HepG2 (cell line): ENCODE measurements at regions not wholly inside any gene's neighbourhood (a gene's known extent, or its start where the extent isn't known, plus 50 kb on each side); places are given as distances from the start of the nearest gene placed in this dataset.

Source experiments
- ATAC-seq: fragments of 200-7000 bp; cut with Tn5 transposase; 3 replicates; pipeline ENCODE4 v1.9.1; 2020; ENCODE audit warnings: mild to moderate bottlenecking, moderate library complexity
- BruUV-seq: library from RNA; stranded (reverse); fragments of 400-500 nt; replicated peaks from 2 replicates; lab custom pipeline; 2021; lab: Mats Ljungman, UMichigan
- CTCF ChIA-PET: fragments of 300-600 bp; formaldehyde crosslinking; extraction: SDS; loops from one replicate; lab custom pipeline; 2021; ENCODE audit warnings: low total read pairs, inconsistent platforms, low intra/inter-chr PET ratio; lab: Yijun Ruan, JAX
- POLR2A ChIA-PET: fragments of 350-600 bp; sonication (Branson Sonifier 250); formaldehyde crosslinking; loops from one replicate; lab custom pipeline; 2020; ENCODE audit warnings: antibody characterized with exemption, inconsistent platforms; lab: Yijun Ruan, JAX
- DNase-seq: peaks from one replicate; pipeline ENCODE4 v3.0.0-alpha.2; 2015; ENCODE audit warnings: low spot score
- FAIRE-seq: peaks from 3 replicates; lab custom pipeline; 2011; peaks lifted over from hg19 to GRCh38; lab: Jason Lieb, UNC
- H2AFZ ChIP-seq: one replicate; pipeline ENCODE4 v1.6.1; 2011; ENCODE audit warnings: low read length, inconsistent platforms
- H3K27ac ChIP-seq: fragments of 300-600 bp; 3 replicates; pipeline ENCODE4 v1.8.0; 2011; ENCODE audit warnings: mixed run types, mild to moderate bottlenecking, mixed read lengths, low read length, inconsistent platforms; ENCODE audit not compliant: insufficient read depth; ENCODE audit errors: extremely low read length
- H3K27me3 ChIP-seq, 2 experiments: fragments of 200-600 bp in 1 of 2; 2 replicates in 1 of 2; 3 replicates in 1 of 2; pipeline versions ENCODE4 v1.6.0 to v1.8.0; 2011; ENCODE audit warnings: low read length in 2 of 2, mild to moderate bottlenecking in 2 of 2, moderate library complexity in 2 of 2, inconsistent platforms in 1 of 2; ENCODE audit not compliant: insufficient read depth in 2 of 2, control insufficient read depth in 1 of 2
- H3K36me3 ChIP-seq, 2 experiments: fragments of 200-600 bp in 1 of 2; replicated peaks in 1 of 2; 2 replicates in 1 of 2; 3 replicates in 1 of 2; pipeline versions ENCODE4 v1.5.1 to v1.8.0; 2011; ENCODE audit warnings: low read length in 2 of 2, inconsistent platforms in 1 of 2; ENCODE audit not compliant: insufficient read depth in 2 of 2, control insufficient read depth in 1 of 2
- H3K4me1 ChIP-seq: 2 replicates; pipeline ENCODE4 v1.5.1; 2012; ENCODE audit warnings: low read length, inconsistent platforms; ENCODE audit not compliant: insufficient read depth
- H3K4me2 ChIP-seq: 2 replicates; pipeline ENCODE4 v1.6.0; 2011; ENCODE audit warnings: low read depth, low read length, inconsistent platforms
- H3K4me3 ChIP-seq, 3 experiments: fragments of 200-600 bp in 1 of 3; sonication (generic), shearing (Covaris generic) in 1 of 3; replicated peaks in 1 of 3; 2 replicates each; pipeline ENCODE4 v1.5.1; 2011 to 2016; ENCODE audit warnings: low read length in 3 of 3, inconsistent platforms in 2 of 3, low read depth in 2 of 3, mild to moderate bottlenecking in 2 of 3, control low read depth in 1 of 3, mixed read lengths in 1 of 3; ENCODE audit not compliant: insufficient read depth in 1 of 3
- H3K79me2 ChIP-seq: one replicate; pipeline ENCODE4 v1.6.1; 2011; ENCODE audit warnings: low read length, inconsistent platforms; ENCODE audit not compliant: insufficient read depth
- H3K9ac ChIP-seq: 2 replicates; pipeline ENCODE4 v1.6.0; 2011; ENCODE audit warnings: mild to moderate bottlenecking, low read depth, low read length, inconsistent platforms; ENCODE audit not compliant: insufficient read depth
- H3K9me3 ChIP-seq: 2 replicates; pipeline ENCODE4 v1.5.1; 2012; ENCODE audit warnings: mild to moderate bottlenecking, low read length
- H4K20me1 ChIP-seq: 2 replicates; pipeline ENCODE4 v1.6.0; 2011; ENCODE audit warnings: inconsistent platforms, mild to moderate bottlenecking, low read length, moderate library complexity; ENCODE audit not compliant: insufficient read depth
- EEA1 ChIP-seq: sonication (generic); formaldehyde crosslinking; IDR thresholded peaks from 2 replicates; pipeline ENCODE4 v1.5.1; 2020; ENCODE audit warnings: mild to moderate bottlenecking, missing genetic modification reagents, borderline replicate concordance
- HNF4A ChIP-seq: sonication (generic); formaldehyde crosslinking; IDR thresholded peaks from 2 replicates; pipeline ENCODE4 v1.4.0; 2020; ENCODE audit warnings: missing genetic modification reagents
- MED13 ChIP-seq: sonication (generic); formaldehyde crosslinking; IDR thresholded peaks from 2 replicates; pipeline ENCODE4 v1.5.0; 2020; ENCODE audit warnings: missing genetic modification reagents
- NCOA1 ChIP-seq: sonication (generic); formaldehyde crosslinking; IDR thresholded peaks from 2 replicates; pipeline ENCODE4 v1.9.0; 2021; ENCODE audit warnings: missing genetic modification reagents
- THAP11 ChIP-seq: IDR thresholded peaks from 2 replicates; pipeline ENCODE4 v1.6.1; 2016; ENCODE audit warnings: missing biosample characterization, missing genetic modification reagents
- ZKSCAN8 ChIP-seq: IDR thresholded peaks from 2 replicates; pipeline ENCODE4 v1.6.1; 2016; ENCODE audit warnings: borderline replicate concordance, missing genetic modification reagents, missing compliant biosample characterization
- ZNF234 ChIP-seq: sonication (generic); formaldehyde crosslinking; conservative IDR thresholded peaks from 2 replicates; pipeline ENCODE4 v1.5.1; 2020; ENCODE audit warnings: mild to moderate bottlenecking, missing genetic modification reagents
- ZNF747 ChIP-seq: sonication (generic); formaldehyde crosslinking; IDR thresholded peaks from 2 replicates; pipeline ENCODE4 v1.8.1; 2023; ENCODE audit warnings: missing genetic modification reagents, mild to moderate bottlenecking, borderline replicate concordance
- ZNF777 ChIP-seq: sonication (generic); formaldehyde crosslinking; IDR thresholded peaks from 2 replicates; pipeline ENCODE4 v1.4.0; 2020; ENCODE audit warnings: missing genetic modification reagents
- ZSCAN22 ChIP-seq: sonication (generic); formaldehyde crosslinking; IDR thresholded peaks from 2 replicates; pipeline ENCODE4 v1.4.0; 2020; ENCODE audit warnings: mild to moderate bottlenecking, missing genetic modification reagents
- WGBS: methylation state at CpG from one replicate; pipeline ENCODE4 v1.1.6; 2017; ENCODE audit warnings: low lambda C conversion rate; 5-methylcytosine and 5-hydroxymethylcytosine counted together
- in situ Hi-C: cut with HindIII; loops from 2 replicates; pipeline ENCODE4 v1.10.0; 2017; ENCODE audit warnings: low pct_unique_long_range_greater_than_20kb; ENCODE audit not compliant: extremely low pct_ligation_motif_present
- intact Hi-C: fragments of 100-400 bp; cut with micrococcal nuclease; formaldehyde crosslinking; loops from one replicate; pipeline ENCODE4 v1.10.0; 2022; ENCODE audit not compliant: unreplicated experiment
- TF ChIP-seq, protein P1 (sequence below): sonication (generic); formaldehyde crosslinking; IDR thresholded peaks from 2 replicates; pipeline ENCODE4 v1.5.0; 2020; ENCODE audit warnings: mild to moderate bottlenecking, missing genetic modification reagents, borderline replicate concordance
- TF ChIP-seq, protein P2 (sequence below): IDR thresholded peaks from 2 replicates; pipeline ENCODE4 v1.6.1; 2016; ENCODE audit warnings: low read depth, control low read depth
- TF ChIP-seq, protein P3 (sequence below): sonication (generic); formaldehyde crosslinking; conservative IDR thresholded peaks from 2 replicates; pipeline ENCODE4 v1.8.0; 2022; ENCODE audit warnings: missing genetic modification reagents

DNA sequence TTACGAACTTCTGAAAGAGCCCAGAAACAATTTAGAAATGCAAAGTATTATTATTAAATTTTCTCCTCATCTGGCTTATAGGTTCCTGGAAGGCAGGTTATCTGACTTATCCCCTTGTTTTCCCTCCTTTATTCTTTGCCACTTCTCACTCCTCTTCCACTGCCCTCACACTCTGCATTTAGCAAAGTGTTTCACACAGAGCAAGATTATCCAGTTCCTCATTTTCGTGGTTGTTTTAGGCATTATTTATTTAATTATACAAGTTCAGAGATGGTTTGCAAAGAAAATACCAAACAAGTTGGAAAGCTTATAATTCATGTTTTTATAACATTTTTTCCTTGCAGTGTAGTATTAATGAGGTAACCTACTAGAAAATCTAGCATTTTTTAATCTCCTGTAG is 544.9 kb downstream of the NSUN3 start (continued):
- TF ChIP-seq, protein P1, sequence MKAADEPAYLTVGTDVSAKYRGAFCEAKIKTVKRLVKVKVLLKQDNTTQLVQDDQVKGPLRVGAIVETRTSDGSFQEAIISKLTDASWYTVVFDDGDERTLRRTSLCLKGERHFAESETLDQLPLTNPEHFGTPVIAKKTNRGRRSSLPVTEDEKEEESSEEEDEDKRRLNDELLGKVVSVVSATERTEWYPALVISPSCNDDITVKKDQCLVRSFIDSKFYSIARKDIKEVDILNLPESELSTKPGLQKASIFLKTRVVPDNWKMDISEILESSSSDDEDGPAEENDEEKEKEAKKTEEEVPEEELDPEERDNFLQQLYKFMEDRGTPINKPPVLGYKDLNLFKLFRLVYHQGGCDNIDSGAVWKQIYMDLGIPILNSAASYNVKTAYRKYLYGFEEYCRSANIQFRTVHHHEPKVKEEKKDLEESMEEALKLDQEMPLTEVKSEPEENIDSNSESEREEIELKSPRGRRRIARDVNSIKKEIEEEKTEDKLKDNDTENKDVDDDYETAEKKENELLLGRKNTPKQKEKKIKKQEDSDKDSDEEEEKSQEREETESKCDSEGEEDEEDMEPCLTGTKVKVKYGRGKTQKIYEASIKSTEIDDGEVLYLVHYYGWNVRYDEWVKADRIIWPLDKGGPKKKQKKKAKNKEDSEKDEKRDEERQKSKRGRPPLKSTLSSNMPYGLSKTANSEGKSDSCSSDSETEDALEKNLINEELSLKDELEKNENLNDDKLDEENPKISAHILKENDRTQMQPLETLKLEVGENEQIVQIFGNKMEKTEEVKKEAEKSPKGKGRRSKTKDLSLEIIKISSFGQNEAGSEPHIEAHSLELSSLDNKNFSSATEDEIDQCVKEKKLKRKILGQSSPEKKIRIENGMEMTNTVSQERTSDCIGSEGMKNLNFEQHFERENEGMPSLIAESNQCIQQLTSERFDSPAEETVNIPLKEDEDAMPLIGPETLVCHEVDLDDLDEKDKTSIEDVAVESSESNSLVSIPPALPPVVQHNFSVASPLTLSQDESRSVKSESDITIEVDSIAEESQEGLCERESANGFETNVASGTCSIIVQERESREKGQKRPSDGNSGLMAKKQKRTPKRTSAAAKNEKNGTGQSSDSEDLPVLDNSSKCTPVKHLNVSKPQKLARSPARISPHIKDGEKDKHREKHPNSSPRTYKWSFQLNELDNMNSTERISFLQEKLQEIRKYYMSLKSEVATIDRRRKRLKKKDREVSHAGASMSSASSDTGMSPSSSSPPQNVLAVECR (CRISPR knock-in tag), result no peak
- no peak for TF ChIP-seq ZSCAN22 (CRISPR knock-in tag)
- TF ChIP-seq ZNF747 (CRISPR knock-in tag), result no peak

DNA sequence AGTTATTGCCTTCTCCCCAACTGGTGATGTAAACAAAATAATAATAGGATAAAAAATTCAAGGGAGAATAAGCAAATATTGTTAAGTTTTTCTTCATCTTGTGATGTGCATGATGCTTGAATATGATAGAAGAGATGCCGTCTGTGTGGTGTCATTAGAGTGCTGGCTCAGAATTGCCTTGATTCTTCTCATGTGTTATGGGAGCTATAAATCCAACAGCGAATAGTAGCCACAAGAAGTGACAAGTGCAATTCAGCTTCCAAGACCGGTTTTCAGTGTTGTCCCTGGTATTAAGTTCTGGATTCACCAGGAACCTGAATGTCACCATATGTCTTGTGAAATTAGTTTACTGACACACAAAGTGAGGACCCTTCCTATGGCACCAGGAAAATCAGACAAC is 547.0 kb downstream of the NSUN3 start:
- Histone ChIP-seq H3K4me2 (no peak overlapping the region), H4K20me1 (no peaks in the 10 kb centered on the region), H3K27me3 (no peaks in the 10 kb centered on the region), H3K9ac (no peak overlapping the region), H3K4me3 (no peak overlapping the region), H3K9me3 (no peaks in the 10 kb centered on the region), H2AFZ (no peak overlapping the region), H3K36me3 (no peaks in the 10 kb centered on the region), H3K27ac (no peak overlapping the region), H3K4me1 (no peaks in the 10 kb centered on the region), H3K79me2 (no peaks in the 10 kb centered on the region)
- ChIA-PET CTCF (no interaction called here), POLR2A (no interaction called here)
- WGBS, result 2% methylated on average over 3 of the region's 3 CpGs
- DNase-seq (no peak), FAIRE-seq (no peak), ATAC-seq (no peak)
- intact Hi-C loops (loop anchor here (10.0 kb wide), 1 partner anchor 105 kb away; no protein-coding TSS in a partner anchor), in situ Hi-C loops (no loop called here)
- BruUV-seq, result no TSS peak
- TF ChIP-seq ZNF234 (CRISPR knock-in tag) (no peak), HNF4A (CRISPR knock-in tag) (no peak), THAP11 (CRISPR knock-in tag) (no peak), ZNF777 (CRISPR knock-in tag) (no peak), MED13 (CRISPR knock-in tag) (no peak), EEA1 (CRISPR knock-in tag) (no peak), NCOA1 (CRISPR knock-in tag) (no peak), ZKSCAN8 (CRISPR knock-in tag) (no peak)
- TF ChIP-seq, protein P2, sequence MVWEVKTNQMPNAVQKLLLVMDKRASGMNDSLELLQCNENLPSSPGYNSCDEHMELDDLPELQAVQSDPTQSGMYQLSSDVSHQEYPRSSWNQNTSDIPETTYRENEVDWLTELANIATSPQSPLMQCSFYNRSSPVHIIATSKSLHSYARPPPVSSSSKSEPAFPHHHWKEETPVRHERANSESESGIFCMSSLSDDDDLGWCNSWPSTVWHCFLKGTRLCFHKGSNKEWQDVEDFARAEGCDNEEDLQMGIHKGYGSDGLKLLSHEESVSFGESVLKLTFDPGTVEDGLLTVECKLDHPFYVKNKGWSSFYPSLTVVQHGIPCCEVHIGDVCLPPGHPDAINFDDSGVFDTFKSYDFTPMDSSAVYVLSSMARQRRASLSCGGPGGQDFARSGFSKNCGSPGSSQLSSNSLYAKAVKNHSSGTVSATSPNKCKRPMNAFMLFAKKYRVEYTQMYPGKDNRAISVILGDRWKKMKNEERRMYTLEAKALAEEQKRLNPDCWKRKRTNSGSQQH, result no peak
- TF ChIP-seq, protein P3, sequence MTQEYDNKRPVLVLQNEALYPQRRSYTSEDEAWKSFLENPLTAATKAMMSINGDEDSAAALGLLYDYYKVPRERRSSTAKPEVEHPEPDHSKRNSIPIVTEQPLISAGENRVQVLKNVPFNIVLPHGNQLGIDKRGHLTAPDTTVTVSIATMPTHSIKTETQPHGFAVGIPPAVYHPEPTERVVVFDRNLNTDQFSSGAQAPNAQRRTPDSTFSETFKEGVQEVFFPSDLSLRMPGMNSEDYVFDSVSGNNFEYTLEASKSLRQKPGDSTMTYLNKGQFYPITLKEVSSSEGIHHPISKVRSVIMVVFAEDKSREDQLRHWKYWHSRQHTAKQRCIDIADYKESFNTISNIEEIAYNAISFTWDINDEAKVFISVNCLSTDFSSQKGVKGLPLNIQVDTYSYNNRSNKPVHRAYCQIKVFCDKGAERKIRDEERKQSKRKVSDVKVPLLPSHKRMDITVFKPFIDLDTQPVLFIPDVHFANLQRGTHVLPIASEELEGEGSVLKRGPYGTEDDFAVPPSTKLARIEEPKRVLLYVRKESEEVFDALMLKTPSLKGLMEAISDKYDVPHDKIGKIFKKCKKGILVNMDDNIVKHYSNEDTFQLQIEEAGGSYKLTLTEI (CRISPR knock-in tag), result no peak
